HepG2 (cell line): ENCODE measurements at regions not wholly inside any gene's neighbourhood (a gene's known extent, or its start where the extent isn't known, plus 50 kb on each side); places are given as distances from the start of the nearest gene placed in this dataset.

Experiments
- ATAC-seq: fragments of 200-7000 bp; cut with Tn5 transposase; 3 replicates; pipeline ENCODE4 v1.9.1; 2020; ENCODE audit warnings: mild to moderate bottlenecking, moderate library complexity
- BruUV-seq: library from RNA; stranded (reverse); fragments of 400-500 nt; replicated peaks from 2 replicates; lab custom pipeline; 2021; lab: Mats Ljungman, UMichigan
- CTCF ChIA-PET: fragments of 300-600 bp; formaldehyde crosslinking; extraction: SDS; loops from one replicate; lab custom pipeline; 2021; ENCODE audit warnings: low total read pairs, inconsistent platforms, low intra/inter-chr PET ratio; lab: Yijun Ruan, JAX
- POLR2A ChIA-PET: fragments of 350-600 bp; sonication (Branson Sonifier 250); formaldehyde crosslinking; loops from one replicate; lab custom pipeline; 2020; ENCODE audit warnings: antibody characterized with exemption, inconsistent platforms; lab: Yijun Ruan, JAX
- DNase-seq: peaks from one replicate; pipeline ENCODE4 v3.0.0-alpha.2; 2015; ENCODE audit warnings: low spot score
- FAIRE-seq: peaks from 3 replicates; lab custom pipeline; 2011; peaks lifted over from hg19 to GRCh38; lab: Jason Lieb, UNC
- H2AFZ ChIP-seq: one replicate; pipeline ENCODE4 v1.6.1; 2011; ENCODE audit warnings: low read length, inconsistent platforms
- H3K27ac ChIP-seq: fragments of 300-600 bp; 3 replicates; pipeline ENCODE4 v1.8.0; 2011; ENCODE audit warnings: mixed run types, mild to moderate bottlenecking, mixed read lengths, low read length, inconsistent platforms; ENCODE audit not compliant: insufficient read depth; ENCODE audit errors: extremely low read length
- H3K27me3 ChIP-seq, 2 experiments: fragments of 200-600 bp in 1 of 2; 2 replicates in 1 of 2; 3 replicates in 1 of 2; pipeline versions ENCODE4 v1.6.0 to v1.8.0; 2011; ENCODE audit warnings: low read length in 2 of 2, mild to moderate bottlenecking in 2 of 2, moderate library complexity in 2 of 2, inconsistent platforms in 1 of 2; ENCODE audit not compliant: insufficient read depth in 2 of 2, control insufficient read depth in 1 of 2
- H3K36me3 ChIP-seq, 2 experiments: fragments of 200-600 bp in 1 of 2; replicated peaks in 1 of 2; 2 replicates in 1 of 2; 3 replicates in 1 of 2; pipeline versions ENCODE4 v1.5.1 to v1.8.0; 2011; ENCODE audit warnings: low read length in 2 of 2, inconsistent platforms in 1 of 2; ENCODE audit not compliant: insufficient read depth in 2 of 2, control insufficient read depth in 1 of 2
- H3K4me1 ChIP-seq: 2 replicates; pipeline ENCODE4 v1.5.1; 2012; ENCODE audit warnings: low read length, inconsistent platforms; ENCODE audit not compliant: insufficient read depth
- H3K4me2 ChIP-seq: 2 replicates; pipeline ENCODE4 v1.6.0; 2011; ENCODE audit warnings: low read depth, low read length, inconsistent platforms
- H3K4me3 ChIP-seq, 3 experiments: fragments of 200-600 bp in 1 of 3; sonication (generic), shearing (Covaris generic) in 1 of 3; replicated peaks in 1 of 3; 2 replicates each; pipeline ENCODE4 v1.5.1; 2011 to 2016; ENCODE audit warnings: low read length in 3 of 3, inconsistent platforms in 2 of 3, low read depth in 2 of 3, mild to moderate bottlenecking in 2 of 3, control low read depth in 1 of 3, mixed read lengths in 1 of 3; ENCODE audit not compliant: insufficient read depth in 1 of 3
- H3K79me2 ChIP-seq: one replicate; pipeline ENCODE4 v1.6.1; 2011; ENCODE audit warnings: low read length, inconsistent platforms; ENCODE audit not compliant: insufficient read depth
- H3K9ac ChIP-seq: 2 replicates; pipeline ENCODE4 v1.6.0; 2011; ENCODE audit warnings: mild to moderate bottlenecking, low read depth, low read length, inconsistent platforms; ENCODE audit not compliant: insufficient read depth
- H3K9me3 ChIP-seq: 2 replicates; pipeline ENCODE4 v1.5.1; 2012; ENCODE audit warnings: mild to moderate bottlenecking, low read length
- H4K20me1 ChIP-seq: 2 replicates; pipeline ENCODE4 v1.6.0; 2011; ENCODE audit warnings: inconsistent platforms, mild to moderate bottlenecking, low read length, moderate library complexity; ENCODE audit not compliant: insufficient read depth
- ADNP ChIP-seq: sonication (generic); formaldehyde crosslinking; IDR thresholded peaks from 2 replicates; pipeline ENCODE4 v1.4.0; 2020; ENCODE audit warnings: missing genetic modification reagents
- HBP1 ChIP-seq: IDR thresholded peaks from 2 replicates; pipeline ENCODE4 v1.6.1; 2016; ENCODE audit warnings: low read depth, control low read depth
- MBD4 ChIP-seq: IDR thresholded peaks from 2 replicates; pipeline ENCODE4 v1.6.1; 2012; ENCODE audit warnings: low read length, inconsistent platforms, borderline replicate concordance
- ZBTB46 ChIP-seq: sonication (generic); formaldehyde crosslinking; IDR thresholded peaks from 2 replicates; pipeline ENCODE4 v1.4.0; 2020; ENCODE audit warnings: mild to moderate bottlenecking, missing genetic modification reagents, borderline replicate concordance
- ZFP91 ChIP-seq: sonication (generic); formaldehyde crosslinking; IDR thresholded peaks from 2 replicates; pipeline ENCODE4 v1.9.0; 2022; ENCODE audit warnings: missing genetic modification reagents, mild to moderate bottlenecking, borderline replicate concordance
- ZMAT3 ChIP-seq: sonication (generic); formaldehyde crosslinking; conservative IDR thresholded peaks from 2 replicates; pipeline ENCODE4 v1.7.0; 2021; ENCODE audit warnings: missing genetic modification reagents
- ZNF546 ChIP-seq: sonication (generic); formaldehyde crosslinking; conservative IDR thresholded peaks from 2 replicates; pipeline ENCODE4 v1.8.1; 2023; ENCODE audit warnings: mild to moderate bottlenecking, missing genetic modification reagents
- WGBS: methylation state at CpG from one replicate; pipeline ENCODE4 v1.1.6; 2017; ENCODE audit warnings: low lambda C conversion rate; 5-methylcytosine and 5-hydroxymethylcytosine counted together
- in situ Hi-C: cut with HindIII; loops from 2 replicates; pipeline ENCODE4 v1.10.0; 2017; ENCODE audit warnings: low pct_unique_long_range_greater_than_20kb; ENCODE audit not compliant: extremely low pct_ligation_motif_present
- intact Hi-C: fragments of 100-400 bp; cut with micrococcal nuclease; formaldehyde crosslinking; loops from one replicate; pipeline ENCODE4 v1.10.0; 2022; ENCODE audit not compliant: unreplicated experiment
- TF ChIP-seq, protein P1 (sequence below): sonication (generic); formaldehyde crosslinking; IDR thresholded peaks from 2 replicates; pipeline ENCODE4 v1.4.0; 2020; ENCODE audit warnings: missing genetic modification reagents
- TF ChIP-seq, protein P2 (sequence below): sonication (generic); formaldehyde crosslinking; IDR thresholded peaks from 2 replicates; pipeline ENCODE4 v1.5.1; 2020; ENCODE audit warnings: mild to moderate bottlenecking, missing genetic modification reagents, borderline replicate concordance

DNA sequence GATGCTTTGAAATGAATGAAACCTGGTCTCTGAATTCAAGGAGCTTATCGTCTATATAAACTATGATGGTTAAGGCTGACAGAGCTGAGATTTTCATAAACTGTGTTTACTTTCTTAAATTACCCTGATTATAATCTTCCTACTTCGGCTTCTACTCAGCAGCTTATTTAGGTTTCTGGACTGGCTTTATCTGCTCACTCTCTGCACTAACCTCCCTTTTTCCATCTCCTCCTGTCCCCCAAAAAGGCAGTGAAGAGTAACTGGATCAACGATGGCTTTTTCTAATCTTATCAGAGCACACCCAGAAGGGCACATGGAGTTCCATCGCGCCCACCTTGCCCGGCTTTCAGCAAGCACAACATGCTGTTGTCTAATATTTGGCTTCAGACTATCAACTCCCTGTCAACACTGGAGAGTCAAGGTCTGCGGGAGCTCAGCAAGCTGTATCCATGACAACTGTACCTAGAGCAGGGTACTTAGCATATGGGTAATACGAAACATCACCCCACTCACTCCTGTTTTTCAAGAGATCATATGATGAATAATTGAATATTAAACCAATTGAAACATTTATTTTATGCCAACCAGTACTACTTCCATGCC is 417.3 kb downstream of the GABRB3 start:
- FAIRE-seq = no peak
- H3K79me2 ChIP-seq = no peaks in the 10 kb centered on the region
- no peak overlapping the region for H3K4me3 ChIP-seq
- no peak for DNase-seq
- H3K9ac ChIP-seq = no peak overlapping the region
- in situ Hi-C loops (no loop called here), intact Hi-C loops (no loop called here)
- under 1% methylated on average over 8 of the region's 8 CpGs for WGBS
- BruUV-seq = no TSS peak
- no peaks in the 10 kb centered on the region for H3K27me3 ChIP-seq
- H3K36me3 ChIP-seq = no peaks in the 10 kb centered on the region
- H3K27ac ChIP-seq = no peak overlapping the region
- H3K9me3 ChIP-seq = peaks cover 92% of the 10 kb centered on the region
- no peak overlapping the region for H3K4me2 ChIP-seq
- TF ChIP-seq ZBTB46 (CRISPR knock-in tag) (no peak), MBD4 (no peak)
- no peaks in the 10 kb centered on the region for H3K4me1 ChIP-seq
- ATAC-seq = no peak
- CTCF ChIA-PET = no interaction called here
- no peak overlapping the region for H2AFZ ChIP-seq
- POLR2A ChIA-PET = no interaction called here
- H4K20me1 ChIP-seq = no peaks in the 10 kb centered on the region

- Histone ChIP-seq H3K4me2 (no peak overlapping the region), H3K4me1 (no peaks in the 10 kb centered on the region), H3K27ac (no peak overlapping the region), H3K27me3 (no peaks in the 10 kb centered on the region), H3K9ac (no peak overlapping the region), H2AFZ (no peak overlapping the region), H4K20me1 (no peaks in the 10 kb centered on the region), H3K36me3 (no peaks in the 10 kb centered on the region), H3K79me2 (no peaks in the 10 kb centered on the region), H3K4me3 (no peak overlapping the region), H3K9me3 (peaks cover 91% of the 10 kb centered on the region)
- intact Hi-C loops (no loop called here), in situ Hi-C loops (no loop called here)
- WGBS = 2% methylated on average over 4 of the region's 4 CpGs
- ChIA-PET POLR2A (no interaction called here), CTCF (no interaction called here)
- FAIRE-seq (no peak), ATAC-seq (no peak), DNase-seq (no peak)
- BruUV-seq = no TSS peak
- TF ChIP-seq ZFP91 (CRISPR knock-in tag) (no peak), ADNP (CRISPR knock-in tag) (no peak), ZMAT3 (CRISPR knock-in tag) (no peak), ZNF546 (CRISPR knock-in tag) (no peak), HBP1 (no peak)
- TF ChIP-seq, protein P1, sequence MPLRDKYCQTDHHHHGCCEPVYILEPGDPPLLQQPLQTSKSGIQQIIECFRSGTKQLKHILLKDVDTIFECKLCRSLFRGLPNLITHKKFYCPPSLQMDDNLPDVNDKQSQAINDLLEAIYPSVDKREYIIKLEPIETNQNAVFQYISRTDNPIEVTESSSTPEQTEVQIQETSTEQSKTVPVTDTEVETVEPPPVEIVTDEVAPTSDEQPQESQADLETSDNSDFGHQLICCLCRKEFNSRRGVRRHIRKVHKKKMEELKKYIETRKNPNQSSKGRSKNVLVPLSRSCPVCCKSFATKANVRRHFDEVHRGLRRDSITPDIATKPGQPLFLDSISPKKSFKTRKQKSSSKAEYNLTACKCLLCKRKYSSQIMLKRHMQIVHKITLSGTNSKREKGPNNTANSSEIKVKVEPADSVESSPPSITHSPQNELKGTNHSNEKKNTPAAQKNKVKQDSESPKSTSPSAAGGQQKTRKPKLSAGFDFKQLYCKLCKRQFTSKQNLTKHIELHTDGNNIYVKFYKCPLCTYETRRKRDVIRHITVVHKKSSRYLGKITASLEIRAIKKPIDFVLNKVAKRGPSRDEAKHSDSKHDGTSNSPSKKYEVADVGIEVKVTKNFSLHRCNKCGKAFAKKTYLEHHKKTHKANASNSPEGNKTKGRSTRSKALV (CRISPR knock-in tag) = no peak
- TF ChIP-seq, protein P2, sequence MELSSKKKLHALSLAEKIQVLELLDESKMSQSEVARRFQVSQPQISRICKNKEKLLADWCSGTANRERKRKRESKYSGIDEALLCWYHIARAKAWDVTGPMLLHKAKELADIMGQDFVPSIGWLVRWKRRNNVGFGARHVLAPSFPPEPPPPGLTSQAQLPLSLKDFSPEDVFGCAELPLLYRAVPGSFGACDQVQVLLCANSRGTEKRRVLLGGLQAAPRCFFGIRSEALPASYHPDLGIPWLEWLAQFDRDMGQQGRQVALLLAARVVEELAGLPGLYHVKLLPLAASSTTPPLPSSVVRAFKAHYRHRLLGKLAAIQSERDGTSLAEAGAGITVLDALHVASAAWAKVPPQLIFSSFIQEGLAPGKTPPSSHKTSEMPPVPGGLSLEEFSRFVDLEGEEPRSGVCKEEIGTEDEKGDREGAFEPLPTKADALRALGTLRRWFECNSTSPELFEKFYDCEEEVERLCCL (CRISPR knock-in tag) = no peak
These were observed 420.0 kb downstream of the GABRB3 start for GRCh38 chr15:26352909-26353308.
